Activated naive CD4-positive, alpha-beta T cell treated with anti-CD3 and anti-CD28 coated beads for 36 hours (primary cell): ENCODE measurements at regions not wholly inside any gene's neighbourhood (a gene's known extent, or its start where the extent isn't known, plus 50 kb on each side); places are given as distances from the start of the nearest gene placed in this dataset.

Experiments
- CTCF ChIA-PET: fragments of 350-600 bp; sonication (Branson Sonifier 250); formaldehyde crosslinking; loops from one replicate; lab custom pipeline; 2021; ENCODE audit warnings: antibody characterized with exemption; lab: Charles Lee
- DNase-seq: peaks from one replicate; pipeline ENCODE4 v3.0.0-alpha.2; 2020
- H3K27ac Mint-ChIP-seq: one replicate; pipeline ENCODE4 v1.8.0; 2021; ENCODE audit warnings: mild to moderate bottlenecking, mixed read lengths
- H3K27me3 Mint-ChIP-seq: one replicate; pipeline ENCODE4 v1.8.0; 2021; ENCODE audit warnings: low read depth, mixed read lengths
- H3K36me3 Mint-ChIP-seq: one replicate; pipeline ENCODE4 v1.8.0; 2021; ENCODE audit warnings: low read depth, mixed read lengths
- H3K4me1 Mint-ChIP-seq: one replicate; pipeline ENCODE4 v1.8.0; 2021; ENCODE audit warnings: low read depth, mixed read lengths
- H3K4me3 Mint-ChIP-seq: one replicate; pipeline ENCODE4 v1.8.0; 2021; ENCODE audit warnings: mild to moderate bottlenecking, moderate library complexity, mixed read lengths
- H3K9me3 Mint-ChIP-seq: one replicate; pipeline ENCODE4 v1.8.0; 2021; ENCODE audit warnings: mixed read lengths
- intact Hi-C: fragments of 100-400 bp; cut with micrococcal nuclease; formaldehyde crosslinking; loops from one replicate; pipeline ENCODE4 v1.15.1; 2023

GRCh38 chr15:87144775-87145174 is 1065.1 kb downstream of the AGBL1 start:
- no peaks in the 10 kb centered on the region for H3K4me1 Mint-ChIP-seq
- H3K9me3 Mint-ChIP-seq = peaks cover 6% of the 10 kb centered on the region
- no peaks in the 10 kb centered on the region for H3K36me3 Mint-ChIP-seq
- CTCF ChIA-PET = interaction anchor here (1.1 kb wide), 1 partner anchor 8 kb away, joined by 3 read pairs; no protein-coding TSS in a partner anchor
- H3K4me3 Mint-ChIP-seq = no peak overlapping the region
- peaks cover 5% of the 10 kb centered on the region for H3K27me3 Mint-ChIP-seq
- H3K27ac Mint-ChIP-seq = no peak overlapping the region
- intact Hi-C loops = no loop called here
- no peak for DNase-seq

GRCh38 chr15:87142096-87142495 is 1062.4 kb downstream of the AGBL1 start:
- no peaks in the 10 kb centered on the region for H3K4me1 Mint-ChIP-seq
- no peak for DNase-seq
- H3K27me3 Mint-ChIP-seq = peaks cover 8% of the 10 kb centered on the region
- no peaks in the 10 kb centered on the region for H3K36me3 Mint-ChIP-seq
- no peak overlapping the region for H3K27ac Mint-ChIP-seq
- H3K9me3 Mint-ChIP-seq = peaks cover 6% of the 10 kb centered on the region
- intact Hi-C loops = no loop called here
- CTCF ChIA-PET = no interaction called here
- no peak overlapping the region for H3K4me3 Mint-ChIP-seq

GRCh38 chr15:87135109-87135508 is 1055.4 kb downstream of the AGBL1 start:
- H3K4me1 Mint-ChIP-seq = no peaks in the 10 kb centered on the region
- CTCF ChIA-PET = no interaction called here

GRCh38 chr15:87133704-87134103 is 1054.0 kb downstream of the AGBL1 start:
- intact Hi-C loops = no loop called here
- Mint-ChIP-seq H3K4me3 (no peak overlapping the region), H3K9me3 (no peaks in the 10 kb centered on the region), H3K27me3 (peaks cover 8% of the 10 kb centered on the region), H3K36me3 (no peaks in the 10 kb centered on the region), H3K4me1 (no peaks in the 10 kb centered on the region), H3K27ac (no peak overlapping the region)
- CTCF ChIA-PET = no interaction called here
- DNase-seq = no peak

More at GRCh38 chr15:87135109-87135508, 1055.4 kb downstream of the AGBL1 start:
- no peaks in the 10 kb centered on the region for H3K9me3 Mint-ChIP-seq
- H3K4me3 Mint-ChIP-seq = no peak overlapping the region
- intact Hi-C loops = no loop called here
- no peak overlapping the region for H3K27ac Mint-ChIP-seq
- DNase-seq = no peak
- no peaks in the 10 kb centered on the region for H3K36me3 Mint-ChIP-seq
- H3K27me3 Mint-ChIP-seq = peaks cover 8% of the 10 kb centered on the region

- no peak overlapping the region for H3K27ac Mint-ChIP-seq
- no peak overlapping the region for H3K4me3 Mint-ChIP-seq
- no peaks in the 10 kb centered on the region for H3K9me3 Mint-ChIP-seq
- no peak for DNase-seq
- CTCF ChIA-PET = no interaction called here
- no peaks in the 10 kb centered on the region for H3K36me3 Mint-ChIP-seq
- intact Hi-C loops = no loop called here
- H3K4me1 Mint-ChIP-seq = no peaks in the 10 kb centered on the region
- peaks cover 9% of the 10 kb centered on the region for H3K27me3 Mint-ChIP-seq
These were observed 1051.4 kb downstream of the AGBL1 start for GRCh38 chr15:87131067-87131466.

- H3K4me1 Mint-ChIP-seq = no peaks in the 10 kb centered on the region
These were observed 1050.2 kb downstream of the AGBL1 start for GRCh38 chr15:87129916-87130315.

GRCh38 chr15:87123676-87124382 is 1044.2 kb downstream of the AGBL1 start:
- Mint-ChIP-seq H3K27me3 (peaks cover 9% of the 10 kb centered on the region), H3K4me1 (no peaks in the 10 kb centered on the region), H3K36me3 (no peaks in the 10 kb centered on the region), H3K9me3 (no peaks in the 10 kb centered on the region), H3K27ac (no peak overlapping the region), H3K4me3 (no peak overlapping the region)
- no peak for DNase-seq
- intact Hi-C loops = no loop called here
- CTCF ChIA-PET = no interaction called here

More at GRCh38 chr15:87129916-87130315, 1050.2 kb downstream of the AGBL1 start:
- no peak for DNase-seq
- no peak overlapping the region for H3K4me3 Mint-ChIP-seq
- peaks cover 9% of the 10 kb centered on the region for H3K27me3 Mint-ChIP-seq
- intact Hi-C loops = no loop called here
- no peak overlapping the region for H3K27ac Mint-ChIP-seq
- CTCF ChIA-PET = no interaction called here
- H3K9me3 Mint-ChIP-seq = no peaks in the 10 kb centered on the region
- H3K36me3 Mint-ChIP-seq = no peaks in the 10 kb centered on the region

GRCh38 chr15:87121336-87121735 is 1041.7 kb downstream of the AGBL1 start:
- Mint-ChIP-seq H3K4me1 (no peaks in the 10 kb centered on the region), H3K9me3 (no peaks in the 10 kb centered on the region), H3K4me3 (no peak overlapping the region), H3K27me3 (peaks cover 4% of the 10 kb centered on the region), H3K27ac (no peak overlapping the region), H3K36me3 (no peaks in the 10 kb centered on the region)
- CTCF ChIA-PET = no interaction called here
- DNase-seq = no peak
- intact Hi-C loops = no loop called here

- Mint-ChIP-seq H3K4me1 (no peaks in the 10 kb centered on the region), H3K36me3 (no peaks in the 10 kb centered on the region), H3K9me3 (no peaks in the 10 kb centered on the region), H3K27ac (no peak overlapping the region), H3K4me3 (no peak overlapping the region), H3K27me3 (peaks cover 4% of the 10 kb centered on the region)
- CTCF ChIA-PET = interaction anchor here (0.7 kb wide), 1 partner anchor 8 kb away, joined by 3 read pairs; no protein-coding TSS in a partner anchor
- no peak for DNase-seq
- intact Hi-C loops = no loop called here
These were observed 1040.9 kb downstream of the AGBL1 start for GRCh38 chr15:87120555-87120954.

- Mint-ChIP-seq H3K4me3 (no peak overlapping the region), H3K36me3 (no peaks in the 10 kb centered on the region), H3K27me3 (peaks cover 3% of the 10 kb centered on the region), H3K27ac (no peak overlapping the region), H3K9me3 (no peaks in the 10 kb centered on the region), H3K4me1 (no peaks in the 10 kb centered on the region)
- intact Hi-C loops = no loop called here
- CTCF ChIA-PET = no interaction called here
- DNase-seq = no peak
These were observed 1039.2 kb downstream of the AGBL1 start for GRCh38 chr15:87118846-87119245.

GRCh38 chr15:87118435-87118834 is 1038.8 kb downstream of the AGBL1 start:
- no peaks in the 10 kb centered on the region for H3K9me3 Mint-ChIP-seq
- no peak overlapping the region for H3K4me3 Mint-ChIP-seq
- intact Hi-C loops = no loop called here
- no peak for DNase-seq
- no peaks in the 10 kb centered on the region for H3K36me3 Mint-ChIP-seq
- H3K27ac Mint-ChIP-seq = no peak overlapping the region
- H3K4me1 Mint-ChIP-seq = no peaks in the 10 kb centered on the region
- H3K27me3 Mint-ChIP-seq = no peaks in the 10 kb centered on the region
- CTCF ChIA-PET = no interaction called here

- no peak for DNase-seq
- H3K27ac Mint-ChIP-seq = no peak overlapping the region
- no peaks in the 10 kb centered on the region for H3K27me3 Mint-ChIP-seq
- intact Hi-C loops = no loop called here
- H3K4me1 Mint-ChIP-seq = no peaks in the 10 kb centered on the region
- CTCF ChIA-PET = interaction anchor here (0.6 kb wide), 1 partner anchor 189 kb away, joined by 3 read pairs; no protein-coding TSS in a partner anchor
- no peaks in the 10 kb centered on the region for H3K9me3 Mint-ChIP-seq
- H3K36me3 Mint-ChIP-seq = no peaks in the 10 kb centered on the region
- no peak overlapping the region for H3K4me3 Mint-ChIP-seq
These were observed 1036.1 kb downstream of the AGBL1 start for GRCh38 chr15:87115795-87116194.

GRCh38 chr15:87099916-87100315 is 1020.2 kb downstream of the AGBL1 start:
- DNase-seq = no peak
- H3K9me3 Mint-ChIP-seq = peaks cover 8% of the 10 kb centered on the region
- H3K27ac Mint-ChIP-seq = no peak overlapping the region
- intact Hi-C loops = no loop called here
- CTCF ChIA-PET = no interaction called here
- no peaks in the 10 kb centered on the region for H3K4me1 Mint-ChIP-seq
- H3K27me3 Mint-ChIP-seq = peaks cover 28% of the 10 kb centered on the region
- no peak overlapping the region for H3K4me3 Mint-ChIP-seq
- H3K36me3 Mint-ChIP-seq = no peaks in the 10 kb centered on the region
